Ascending aorta (tissue), 2 donors: ENCODE measurements at regions not wholly inside any gene's neighbourhood (a gene's known extent, or its start where the extent isn't known, plus 50 kb on each side); places are given as distances from the start of the nearest gene placed in this dataset.

Experiments
- DNase-seq, 2 donors: peaks; one replicate each; pipeline ENCODE4 v3.0.0-alpha.2; 2019; ENCODE audit warnings: low spot score in 2 of 2
- H3K27ac ChIP-seq, 2 donors: fragments of 200-600 bp; sonication (generic); one replicate each; pipeline ENCODE4 v1.5.1; 2016 to 2017; ENCODE audit warnings: mild to moderate bottlenecking in 1 of 2
- H3K27me3 ChIP-seq: fragments of 200-600 bp; sonication (generic); one replicate; pipeline ENCODE4 v1.5.1; 2017
- H3K36me3 ChIP-seq, 2 donors: fragments of 200-600 bp; sonication (generic); one replicate each; pipeline ENCODE4 v1.5.1; 2016
- H3K4me1 ChIP-seq, 2 donors: fragments of 200-600 bp; sonication (generic); one replicate each; pipeline ENCODE4 v1.5.1; 2016 to 2017; ENCODE audit warnings: mild to moderate bottlenecking in 1 of 2
- H3K4me3 ChIP-seq, 2 donors: fragments of 200-600 bp; sonication (generic); one replicate each; pipeline ENCODE4 v1.5.1; 2016 to 2017; ENCODE audit warnings: mild to moderate bottlenecking in 1 of 2
- H3K9me3 ChIP-seq, 2 donors: fragments of 200-600 bp; sonication (generic); one replicate each; pipeline ENCODE4 v1.5.1; 2016
- intact Hi-C: fragments of 100-400 bp; cut with DNase I; formaldehyde crosslinking; loops from one replicate; pipeline ENCODE4 v1.15.1; 2023
- TF ChIP-seq, protein P1 (sequence below), 3 experiments: fragments of 200-600 bp in 2 of 3; fragments of 450-650 bp in 1 of 3; sonication (generic) in 2 of 3; IDR thresholded peaks; one replicate each; pipeline ENCODE4 v1.5.1; 2016 to 2019; ENCODE audit warnings: antibody characterized with exemption in 3 of 3, mild to moderate bottlenecking in 1 of 3, moderate library complexity in 1 of 3

- DNase-seq, result no peak
- Histone ChIP-seq H3K4me1 (no peaks in the 10 kb centered on the region), H3K9me3 (no peaks in the 10 kb centered on the region), H3K4me3 (no peak overlapping the region), H3K36me3 (no peaks in the 10 kb centered on the region), H3K27me3 (no peaks in the 10 kb centered on the region), H3K27ac (no peak overlapping the region)
- intact Hi-C loops, result no loop called here
- TF ChIP-seq, protein P1, sequence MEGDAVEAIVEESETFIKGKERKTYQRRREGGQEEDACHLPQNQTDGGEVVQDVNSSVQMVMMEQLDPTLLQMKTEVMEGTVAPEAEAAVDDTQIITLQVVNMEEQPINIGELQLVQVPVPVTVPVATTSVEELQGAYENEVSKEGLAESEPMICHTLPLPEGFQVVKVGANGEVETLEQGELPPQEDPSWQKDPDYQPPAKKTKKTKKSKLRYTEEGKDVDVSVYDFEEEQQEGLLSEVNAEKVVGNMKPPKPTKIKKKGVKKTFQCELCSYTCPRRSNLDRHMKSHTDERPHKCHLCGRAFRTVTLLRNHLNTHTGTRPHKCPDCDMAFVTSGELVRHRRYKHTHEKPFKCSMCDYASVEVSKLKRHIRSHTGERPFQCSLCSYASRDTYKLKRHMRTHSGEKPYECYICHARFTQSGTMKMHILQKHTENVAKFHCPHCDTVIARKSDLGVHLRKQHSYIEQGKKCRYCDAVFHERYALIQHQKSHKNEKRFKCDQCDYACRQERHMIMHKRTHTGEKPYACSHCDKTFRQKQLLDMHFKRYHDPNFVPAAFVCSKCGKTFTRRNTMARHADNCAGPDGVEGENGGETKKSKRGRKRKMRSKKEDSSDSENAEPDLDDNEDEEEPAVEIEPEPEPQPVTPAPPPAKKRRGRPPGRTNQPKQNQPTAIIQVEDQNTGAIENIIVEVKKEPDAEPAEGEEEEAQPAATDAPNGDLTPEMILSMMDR (IDR thresholded peaks at IDR 0.05), result no peak
Observed at GRCh38 chr3:193910886-193911738, 224.8 kb upstream of the HES1 start.

GRCh38 chr3:193911784-193912340 is 224.1 kb upstream of the HES1 start:
- intact Hi-C loops, result no loop called here
- no peak overlapping the region for H3K4me3 ChIP-seq
- no peaks in the 10 kb centered on the region for H3K9me3 ChIP-seq
- H3K4me1 ChIP-seq, result no peaks in the 10 kb centered on the region
- H3K27ac ChIP-seq, result no peak overlapping the region
- no peaks in the 10 kb centered on the region for H3K27me3 ChIP-seq
- TF ChIP-seq, protein P1 (IDR thresholded peaks at IDR 0.05), result no peak
- DNase-seq, result no peak
- H3K36me3 ChIP-seq, result no peaks in the 10 kb centered on the region

DNA sequence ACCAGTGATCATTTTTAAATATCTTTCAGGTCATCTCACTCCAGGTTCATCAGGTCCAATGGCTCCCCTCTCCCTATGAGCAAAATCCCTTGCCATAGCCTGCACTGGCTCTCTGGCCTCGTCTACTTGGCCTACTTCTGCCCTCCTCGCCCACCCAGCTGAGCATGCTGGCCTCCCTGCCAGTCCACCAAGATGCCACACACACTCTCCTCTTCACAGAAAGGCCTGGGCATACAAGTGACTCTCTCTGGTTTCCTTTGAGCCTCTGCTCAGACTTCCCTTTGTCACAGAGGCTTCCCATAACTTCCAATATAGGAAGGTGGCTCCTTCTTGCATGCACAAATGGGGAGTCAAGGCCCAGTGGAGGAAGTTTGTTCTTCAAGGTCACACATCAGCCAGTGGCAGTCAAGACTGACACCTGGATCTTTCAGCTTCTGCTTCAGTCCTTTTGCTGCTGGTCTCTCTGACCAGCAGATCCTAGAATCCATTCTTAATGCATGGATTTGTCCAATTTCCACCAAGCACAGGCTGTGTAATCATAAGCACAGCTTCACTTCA is 223.2 kb upstream of the HES1 start:
- Histone ChIP-seq H3K36me3 (no peaks in the 10 kb centered on the region), H3K27ac (no peak overlapping the region), H3K4me3 (no peak overlapping the region), H3K27me3 (no peaks in the 10 kb centered on the region), H3K4me1 (no peaks in the 10 kb centered on the region), H3K9me3 (no peaks in the 10 kb centered on the region)
- DNase-seq, result no peak
- intact Hi-C loops, result no loop called here
- TF ChIP-seq, protein P1 (IDR thresholded peaks at IDR 0.05), result no peak

GRCh38 chr3:193914602-193915001 is 221.3 kb upstream of the HES1 start:
- H3K36me3 ChIP-seq, result no peaks in the 10 kb centered on the region

DNA sequence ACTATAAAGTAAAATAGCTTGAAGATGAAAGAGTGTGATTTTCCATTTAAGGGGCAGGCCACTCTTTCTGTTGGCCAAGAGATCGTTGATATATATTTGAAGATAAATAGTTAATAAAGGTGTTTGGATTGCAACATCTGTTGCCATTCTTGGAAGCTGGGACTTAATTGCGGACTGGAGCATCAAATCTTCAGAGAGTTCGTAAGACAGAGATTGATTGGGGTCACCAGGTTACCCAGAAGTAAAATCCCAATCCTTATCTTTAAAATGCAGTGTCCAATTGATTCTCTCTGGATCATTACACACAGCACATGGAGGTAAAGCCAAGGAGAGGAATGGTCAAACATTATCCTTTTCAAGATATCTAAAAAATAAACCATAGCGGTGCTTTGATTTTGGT is 220.8 kb upstream of the HES1 start:
- Histone ChIP-seq H3K27ac (no peak overlapping the region), H3K27me3 (no peaks in the 10 kb centered on the region), H3K36me3 (no peaks in the 10 kb centered on the region), H3K4me3 (no peak overlapping the region), H3K4me1 (no peaks in the 10 kb centered on the region), H3K9me3 (no peaks in the 10 kb centered on the region)
- TF ChIP-seq, protein P1 (IDR thresholded peaks at IDR 0.05), result no peak
- intact Hi-C loops, result no loop called here
- DNase-seq, result no peak

More at GRCh38 chr3:193914602-193915001, 221.3 kb upstream of the HES1 start:
- TF ChIP-seq, protein P1 (IDR thresholded peaks at IDR 0.05), result no peak
- Histone ChIP-seq H3K4me3 (no peak overlapping the region), H3K4me1 (no peaks in the 10 kb centered on the region), H3K9me3 (no peaks in the 10 kb centered on the region), H3K27ac (no peak overlapping the region), H3K27me3 (no peaks in the 10 kb centered on the region)
- DNase-seq, result no peak
- intact Hi-C loops, result no loop called here
